MCF 10A (cell line): ENCODE measurements at regions not wholly inside any gene's neighbourhood (a gene's known extent, or its start where the extent isn't known, plus 50 kb on each side); places are given as distances from the start of the nearest gene placed in this dataset.

Source experiments
- BruUV-seq: library from RNA; stranded (reverse); fragments of 400-500 nt; replicated peaks from 2 replicates; lab custom pipeline; 2021; lab: Mats Ljungman, UMichigan
- CTCF ChIA-PET: fragments of 300-600 bp; sonication (Branson Sonifier 250); formaldehyde crosslinking; extraction: SDS; loops from one replicate; lab custom pipeline; 2021; ENCODE audit warnings: antibody characterized with exemption, inconsistent platforms; lab: Yijun Ruan, JAX
- POLR2A ChIA-PET: fragments of 300-600, 350-650 bp; sonication (Branson Sonifier 250); formaldehyde crosslinking; extraction: SDS; loops from one replicate; lab custom pipeline; 2020; ENCODE audit warnings: antibody characterized with exemption, inconsistent platforms; lab: Yijun Ruan, JAX
- DNase-seq: peaks from one replicate; pipeline ENCODE4 v3.0.0-alpha.2; 2018; ENCODE audit not compliant: unreplicated experiment
- H3K27ac Mint-ChIP-seq: one replicate; pipeline ENCODE4 v1.8.0; 2022; ENCODE audit warnings: mild to moderate bottlenecking, low read depth, mixed read lengths; ENCODE audit not compliant: unreplicated experiment
- H3K27me3 Mint-ChIP-seq: one replicate; pipeline ENCODE4 v1.8.0; 2022; ENCODE audit warnings: mixed read lengths; ENCODE audit not compliant: insufficient read depth, unreplicated experiment
- H3K36me3 Mint-ChIP-seq: one replicate; pipeline ENCODE4 v1.8.0; 2022; ENCODE audit warnings: mild to moderate bottlenecking, moderate library complexity, mixed read lengths; ENCODE audit not compliant: insufficient read depth, unreplicated experiment
- H3K4me1 Mint-ChIP-seq: one replicate; pipeline ENCODE4 v1.8.0; 2022; ENCODE audit warnings: mixed read lengths; ENCODE audit not compliant: insufficient read depth, unreplicated experiment
- H3K4me3 Mint-ChIP-seq: one replicate; pipeline ENCODE4 v1.8.0; 2022; ENCODE audit warnings: mild to moderate bottlenecking, moderate library complexity, mixed read lengths; ENCODE audit not compliant: unreplicated experiment
- H3K9me3 Mint-ChIP-seq: one replicate; pipeline ENCODE4 v1.8.0; 2022; ENCODE audit warnings: mixed read lengths; ENCODE audit not compliant: unreplicated experiment
- CTCF ChIP-seq: fragments of 200-600 bp; IDR thresholded peaks from one replicate; pipeline ENCODE4 v1.8.0; 2022; ENCODE audit warnings: antibody characterized with exemption, mild to moderate bottlenecking; ENCODE audit not compliant: unreplicated experiment
- intact Hi-C: fragments of 100-400 bp; cut with micrococcal nuclease; formaldehyde crosslinking; loops from 2 replicates; pipeline ENCODE4 v1.14.1; 2022

- TF ChIP-seq CTCF: no peak
- Mint-ChIP-seq H3K27ac (no peak overlapping the region), H3K27me3 (no peaks in the 10 kb centered on the region), H3K36me3 (no peaks in the 10 kb centered on the region), H3K4me1 (no peaks in the 10 kb centered on the region), H3K9me3 (no peaks in the 10 kb centered on the region), H3K4me3 (no peak overlapping the region)
- POLR2A ChIA-PET: interaction anchor here (0.9 kb wide), 1 partner anchor 16 kb away, joined by 4 read pairs; no protein-coding TSS in a partner anchor
- no peak for DNase-seq
- intact Hi-C loops: no loop called here
- CTCF ChIA-PET: interaction anchor here (0.9 kb wide), 2 partner anchors 60 to 147 kb away, joined by 3 read pairs; no protein-coding TSS in a partner anchor
- BruUV-seq: no TSS peak
Observed at GRCh38 chr3:30458376-30459171, 147.8 kb upstream of the TGFBR2 start.

GRCh38 chr3:30461311-30461710 lies 145.1 kb upstream of the TGFBR2 start:
- Mint-ChIP-seq H3K27ac (no peak overlapping the region), H3K36me3 (no peaks in the 10 kb centered on the region), H3K4me1 (no peaks in the 10 kb centered on the region), H3K9me3 (no peaks in the 10 kb centered on the region), H3K4me3 (no peak overlapping the region), H3K27me3 (no peaks in the 10 kb centered on the region)
- no TSS peak for BruUV-seq
- TF ChIP-seq CTCF: no peak
- DNase-seq: no peak
- CTCF ChIA-PET: interaction anchor here (1.2 kb wide), 1 partner anchor 15 kb away, joined by 3 read pairs; no protein-coding TSS in a partner anchor
- intact Hi-C loops: no loop called here
- POLR2A ChIA-PET: no interaction called here

- CTCF ChIA-PET: interaction anchor here (0.6 kb wide), 1 partner anchor 198 kb away, joined by 3 read pairs; no protein-coding TSS in a partner anchor
- DNase-seq: no peak
- H3K9me3 Mint-ChIP-seq: no peaks in the 10 kb centered on the region
- H3K27me3 Mint-ChIP-seq: no peaks in the 10 kb centered on the region
- H3K27ac Mint-ChIP-seq: no peak overlapping the region
- no peak overlapping the region for H3K4me3 Mint-ChIP-seq
- no peak for TF ChIP-seq CTCF
- H3K36me3 Mint-ChIP-seq: no peaks in the 10 kb centered on the region
- intact Hi-C loops: no loop called here
- H3K4me1 Mint-ChIP-seq: no peaks in the 10 kb centered on the region
- BruUV-seq: no TSS peak
- POLR2A ChIA-PET: no interaction called here
Observed at GRCh38 chr3:30462721-30463470, 143.5 kb upstream of the TGFBR2 start.

GRCh38 chr3:30464381-30464780 lies 142.0 kb upstream of the TGFBR2 start:
- Mint-ChIP-seq H3K27me3 (no peaks in the 10 kb centered on the region), H3K4me1 (no peaks in the 10 kb centered on the region), H3K27ac (no peak overlapping the region), H3K36me3 (no peaks in the 10 kb centered on the region), H3K4me3 (no peak overlapping the region), H3K9me3 (no peaks in the 10 kb centered on the region)
- POLR2A ChIA-PET: no interaction called here
- BruUV-seq: no TSS peak
- no peak for TF ChIP-seq CTCF
- no peak for DNase-seq
- intact Hi-C loops: no loop called here
- CTCF ChIA-PET: interaction anchor here (1.1 kb wide), 1 partner anchor 23 kb away, joined by 3 read pairs; no protein-coding TSS in a partner anchor
